ENCODE measurements at regions not wholly inside any gene's neighbourhood (a gene's known extent, or its start where the extent isn't known, plus 50 kb on each side); places are given as distances from the start of the nearest gene placed in this dataset.
A peak's percentile ranks its signal among the peaks of the same experiment; 100 is the strongest.
"Not testable (repeated sequence)": the region's sequence is repeated elsewhere in the genome, so short reads cannot be mapped to it uniquely, and the experiment has no call there.

- DNase-seq (ENCODE audit: low read depth in 4 of 4, low spot score in 3 of 4): no peak
Measured at GRCh38 chr10:109022417-109023049, 900.8 kb downstream of the XPNPEP1 start.

DNA sequence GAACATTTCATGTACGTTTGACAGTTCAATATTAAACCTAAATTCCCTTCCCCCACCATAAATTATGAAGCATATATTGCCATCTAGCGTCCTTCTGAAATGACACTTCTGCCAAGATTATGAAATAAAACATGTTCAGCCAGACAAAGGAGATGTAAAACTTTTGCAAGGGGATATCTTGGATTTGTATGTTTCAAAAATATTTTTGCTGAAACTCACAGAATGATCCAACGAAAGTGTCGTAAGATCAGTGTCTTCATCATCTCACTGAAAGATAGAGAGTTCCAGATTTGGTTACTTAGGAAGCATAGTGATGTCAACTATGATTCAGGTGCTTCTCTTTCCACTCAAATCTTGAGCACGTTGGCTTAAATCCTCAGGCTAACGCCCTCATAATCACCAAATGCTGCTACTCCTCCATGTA lies 904.3 kb downstream of the XPNPEP1 start:
- no peak for DNase-seq (ENCODE audit: low read depth in 4 of 4, low spot score in 3 of 4)

DNA sequence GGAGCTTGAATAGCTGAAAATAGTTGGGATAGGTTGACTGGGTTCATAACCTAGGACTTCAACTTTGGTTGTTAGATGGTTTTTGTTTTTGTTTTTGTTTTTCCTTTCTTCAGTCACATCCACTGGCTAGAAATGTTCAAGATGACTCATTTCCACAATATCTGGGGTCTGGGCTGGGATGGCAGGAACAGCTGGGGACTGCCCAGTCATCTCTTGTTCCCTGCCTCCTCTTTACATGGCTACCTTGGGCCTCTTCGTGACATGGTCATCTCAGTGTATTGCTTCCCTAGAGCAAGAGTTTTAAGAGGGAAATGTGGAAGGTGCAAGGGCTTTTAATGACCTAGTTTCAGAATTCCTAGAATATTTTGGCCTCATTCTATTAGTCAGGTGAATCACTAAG lies 915.8 kb downstream of the XPNPEP1 start:
- no peak for DNase-seq (ENCODE audit: low read depth in 4 of 4, low spot score in 3 of 4)

DNA sequence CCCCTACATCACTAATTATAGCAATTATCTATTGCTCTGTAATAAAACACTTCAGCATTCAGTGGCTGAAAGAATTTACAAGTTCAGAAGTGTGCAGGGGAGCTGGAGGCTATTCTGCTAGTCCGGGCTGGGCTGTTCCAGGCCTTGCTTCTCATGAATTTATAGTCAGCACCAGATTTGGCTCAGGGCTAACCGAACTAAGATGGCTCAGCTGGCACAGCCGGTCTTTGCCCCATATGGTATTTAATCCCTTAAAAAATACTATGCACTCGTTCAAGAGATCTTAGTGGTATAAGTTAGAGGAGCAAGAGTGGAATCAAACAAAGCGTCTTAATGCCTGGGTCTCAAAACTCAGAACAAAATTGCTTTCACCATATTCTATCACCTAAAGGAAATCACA lies 932.9 kb downstream of the XPNPEP1 start:
- no peak for DNase-seq (ENCODE audit: low read depth in 4 of 4, low spot score in 3 of 4)

- DNase-seq (ENCODE audit: low read depth in 4 of 4, low spot score in 3 of 4): no peak
Measured at GRCh38 chr10:108989976-108990375, 933.3 kb downstream of the XPNPEP1 start.

GRCh38 chr10:108982159-108982558 lies 941.2 kb downstream of the XPNPEP1 start:
- DNase-seq (ENCODE audit: low read depth in 4 of 4, low spot score in 3 of 4): peak in 3 of 4 donors; percentile 1 to 5 (median 4)

- DNase-seq (ENCODE audit: low read depth in 4 of 4, low spot score in 3 of 4): no peak
Measured at GRCh38 chr10:108980869-108981268, 942.4 kb downstream of the XPNPEP1 start.

GRCh38 chr10:108975459-108976058 lies 947.8 kb downstream of the XPNPEP1 start:
- no peak for DNase-seq (ENCODE audit: low read depth in 4 of 4, low spot score in 3 of 4)

DNA sequence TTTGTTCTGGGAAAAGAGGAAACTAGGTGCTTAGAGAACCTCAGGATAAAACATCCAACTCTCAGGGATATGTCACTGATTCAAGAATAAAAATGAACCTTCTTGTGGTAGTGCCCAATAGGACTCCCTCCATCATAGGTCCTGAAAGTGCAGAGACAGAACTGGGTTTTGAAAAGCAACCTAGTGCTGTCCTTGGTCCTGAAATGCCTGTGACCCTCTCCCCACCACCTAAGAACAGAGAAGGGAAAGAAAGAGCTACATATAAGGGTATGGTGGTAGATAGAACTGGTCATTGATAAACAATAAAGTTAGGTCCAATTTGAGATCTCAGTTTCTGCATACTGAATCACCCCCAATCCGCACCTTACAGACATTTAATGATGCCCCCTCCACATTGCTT lies 953.3 kb downstream of the XPNPEP1 start:
- peak; percentile 36 to 53 (median 48) for DNase-seq (ENCODE audit: low read depth in 4 of 4, low spot score in 3 of 4)

- no peak for DNase-seq (ENCODE audit: low read depth in 4 of 4, low spot score in 3 of 4)
Measured at GRCh38 chr10:108966411-108966810, 956.9 kb downstream of the XPNPEP1 start.

- DNase-seq (ENCODE audit: low read depth in 4 of 4, low spot score in 3 of 4): no peak
Measured at GRCh38 chr10:108966005-108966404, 957.3 kb downstream of the XPNPEP1 start.

GRCh38 chr10:108962172-108962571 lies 961.1 kb downstream of the XPNPEP1 start:
- no peak for DNase-seq (ENCODE audit: low read depth in 4 of 4, low spot score in 3 of 4)

DNA sequence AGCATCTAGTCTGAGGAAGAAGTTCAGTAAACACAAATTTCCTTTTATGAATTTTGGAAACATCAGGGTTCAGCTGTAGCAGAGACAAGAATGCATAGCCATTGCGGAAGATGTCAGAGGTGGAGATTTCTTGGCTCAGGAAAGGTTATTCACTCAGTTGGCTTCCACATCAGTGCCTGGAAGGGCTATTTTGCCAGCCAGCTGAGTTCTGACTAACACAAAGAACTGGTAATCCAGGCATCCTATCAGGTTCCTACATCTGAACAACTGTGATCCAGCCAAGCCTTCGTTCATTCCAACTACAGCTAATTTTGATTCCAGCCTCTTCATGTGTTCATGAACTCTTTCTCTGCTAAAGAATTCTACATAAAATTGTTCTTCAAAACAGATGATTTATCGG lies 965.6 kb downstream of the XPNPEP1 start:
- DNase-seq (ENCODE audit: low read depth in 4 of 4, low spot score in 3 of 4): no peak

GRCh38 chr10:108956149-108956548 lies 967.2 kb downstream of the XPNPEP1 start:
- no peak for DNase-seq (ENCODE audit: low read depth in 4 of 4, low spot score in 3 of 4)

- DNase-seq (ENCODE audit: low read depth in 4 of 4, low spot score in 3 of 4): not testable (repeated sequence)
Measured at GRCh38 chr10:108920029-108920428, 1003.3 kb downstream of the XPNPEP1 start.

GRCh38 chr10:108913300-108913699 lies 1010.0 kb downstream of the XPNPEP1 start:
- DNase-seq (ENCODE audit: low read depth in 4 of 4, low spot score in 3 of 4): no peak

- peak in 3 of 4 donors; percentile 67 to 69 (median 67) for DNase-seq (ENCODE audit: low read depth in 4 of 4, low spot score in 3 of 4)
Measured at GRCh38 chr10:108911814-108912541, 1011.3 kb downstream of the XPNPEP1 start.

DNA sequence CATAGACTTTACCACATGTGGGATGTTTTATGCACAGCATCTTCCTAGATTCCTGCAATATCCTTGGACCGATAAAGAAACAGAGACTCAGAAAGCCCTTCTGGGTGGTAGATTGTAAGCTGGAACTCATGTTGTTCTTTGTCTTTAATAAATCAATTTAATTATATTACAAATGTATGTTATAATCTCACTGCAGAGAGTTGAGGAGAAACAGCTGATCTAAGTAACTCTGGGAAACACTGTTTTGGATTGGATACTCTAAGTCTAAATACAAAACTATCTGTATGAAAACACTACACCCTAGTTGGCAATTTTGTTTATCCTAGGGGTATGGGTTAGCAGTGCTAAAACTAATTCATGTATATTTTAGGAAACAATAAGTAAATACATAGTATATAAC lies 1015.2 kb downstream of the XPNPEP1 start:
- peak in 1 of 4 donors; percentile 12 for DNase-seq (ENCODE audit: low read depth in 4 of 4, low spot score in 3 of 4)

DNA sequence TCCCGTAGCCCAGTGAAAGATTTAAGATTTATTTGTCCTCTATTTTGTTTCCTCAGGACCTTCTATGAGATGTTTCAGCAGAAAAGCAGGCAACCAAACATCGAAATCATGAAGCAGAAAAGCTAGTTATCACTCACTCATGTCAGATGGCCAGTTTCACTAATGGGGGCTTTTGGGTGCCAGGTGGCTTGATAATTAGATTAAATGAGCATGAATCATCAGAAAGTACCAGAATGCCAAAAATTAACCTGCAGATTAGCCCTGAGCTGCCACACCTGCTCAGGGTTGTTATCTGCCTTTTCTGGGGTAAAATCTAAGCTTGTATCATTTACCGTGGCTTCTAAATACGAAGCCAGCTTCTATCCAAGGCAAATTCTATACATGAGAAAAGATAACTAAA lies 1017.5 kb downstream of the XPNPEP1 start:
- no peak for DNase-seq (ENCODE audit: low read depth in 4 of 4, low spot score in 3 of 4)

GRCh38 chr10:108905171-108905570 lies 1018.1 kb downstream of the XPNPEP1 start:
- DNase-seq (ENCODE audit: low read depth in 4 of 4, low spot score in 3 of 4): no peak

GRCh38 chr10:108904163-108904838 lies 1019.0 kb downstream of the XPNPEP1 start:
- no peak for DNase-seq (ENCODE audit: low read depth in 4 of 4, low spot score in 3 of 4)
